HEK293T (cell line): ENCODE measurements at regions not wholly inside any gene's neighbourhood (a gene's known extent, or its start where the extent isn't known, plus 50 kb on each side); places are given as distances from the start of the nearest gene placed in this dataset.

Source experiments
- CTBP1 ChIP-seq: fragments of 450-650 bp; IDR thresholded peaks from 2 replicates; pipeline ENCODE4 v1.6.1; 2016; ENCODE audit warnings: borderline replicate concordance
- HDGF ChIP-seq: fragments of 450-650 bp; IDR thresholded peaks from 2 replicates; pipeline ENCODE4 v1.6.1; 2017; ENCODE audit warnings: antibody characterized with exemption, borderline replicate concordance
- PKNOX1 ChIP-seq: fragments of 450-650 bp; IDR thresholded peaks from 2 replicates; pipeline ENCODE4 v1.6.1; 2016
- SUZ12 ChIP-seq: fragments of 450-650 bp; IDR thresholded peaks from 2 replicates; pipeline ENCODE4 v1.6.1; 2016; ENCODE audit warnings: mild to moderate bottlenecking
- ZNF384 ChIP-seq: fragments of 450-650 bp; IDR thresholded peaks from 2 replicates; pipeline ENCODE4 v1.6.1; 2016

DNA sequence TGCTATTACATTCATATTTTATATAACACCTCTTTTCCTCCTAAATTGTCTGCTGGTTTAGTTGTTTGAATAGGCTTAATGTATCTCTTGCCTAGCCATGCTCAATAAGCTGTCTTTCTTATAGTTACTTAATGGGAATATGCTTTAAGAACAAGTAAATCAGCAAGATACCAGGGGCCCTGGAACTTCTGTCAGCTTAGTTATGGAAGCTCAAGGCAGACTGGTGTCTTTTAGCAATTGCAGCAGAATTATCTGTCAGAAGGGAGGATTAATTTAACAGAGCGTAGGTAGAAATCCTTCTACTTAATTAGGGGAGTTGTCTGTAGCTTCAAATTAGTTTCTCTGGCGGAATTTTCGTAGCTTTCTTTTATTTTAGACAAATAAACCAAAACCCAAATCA is 94.9 kb downstream of the C11orf91 start:
- TF ChIP-seq CTBP1 (no peak), HDGF (no peak), PKNOX1 (no peak), SUZ12 (no peak), ZNF384 (no peak)
